ENCODE measurements at regions not wholly inside any gene's neighbourhood (a gene's known extent, or its start where the extent isn't known, plus 50 kb on each side); places are given as distances from the start of the nearest gene placed in this dataset.

DNA sequence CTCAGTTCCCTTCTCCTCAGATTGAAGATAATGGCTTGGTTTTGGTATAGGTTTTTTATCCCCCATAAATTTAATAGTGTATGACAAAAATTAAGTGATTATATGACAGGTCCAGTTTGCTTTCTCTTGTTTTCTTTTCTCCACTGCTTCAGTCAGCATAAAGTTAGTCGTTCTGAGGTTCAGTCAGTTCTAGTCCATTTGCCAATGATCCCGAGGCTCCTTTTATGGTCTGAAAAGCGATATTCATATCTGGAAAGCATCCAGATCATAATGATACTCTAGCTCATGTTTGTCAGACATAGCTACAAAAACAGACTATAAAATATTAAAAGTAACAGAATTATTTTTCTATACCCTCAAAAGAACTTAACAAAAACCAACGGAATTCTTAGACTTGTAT is 67.1 kb upstream of the SLC38A4 start:
- ChIA-PET POLR2A (no interaction called here), CTCF (no interaction called here)
- TF ChIP-seq, protein P1, sequence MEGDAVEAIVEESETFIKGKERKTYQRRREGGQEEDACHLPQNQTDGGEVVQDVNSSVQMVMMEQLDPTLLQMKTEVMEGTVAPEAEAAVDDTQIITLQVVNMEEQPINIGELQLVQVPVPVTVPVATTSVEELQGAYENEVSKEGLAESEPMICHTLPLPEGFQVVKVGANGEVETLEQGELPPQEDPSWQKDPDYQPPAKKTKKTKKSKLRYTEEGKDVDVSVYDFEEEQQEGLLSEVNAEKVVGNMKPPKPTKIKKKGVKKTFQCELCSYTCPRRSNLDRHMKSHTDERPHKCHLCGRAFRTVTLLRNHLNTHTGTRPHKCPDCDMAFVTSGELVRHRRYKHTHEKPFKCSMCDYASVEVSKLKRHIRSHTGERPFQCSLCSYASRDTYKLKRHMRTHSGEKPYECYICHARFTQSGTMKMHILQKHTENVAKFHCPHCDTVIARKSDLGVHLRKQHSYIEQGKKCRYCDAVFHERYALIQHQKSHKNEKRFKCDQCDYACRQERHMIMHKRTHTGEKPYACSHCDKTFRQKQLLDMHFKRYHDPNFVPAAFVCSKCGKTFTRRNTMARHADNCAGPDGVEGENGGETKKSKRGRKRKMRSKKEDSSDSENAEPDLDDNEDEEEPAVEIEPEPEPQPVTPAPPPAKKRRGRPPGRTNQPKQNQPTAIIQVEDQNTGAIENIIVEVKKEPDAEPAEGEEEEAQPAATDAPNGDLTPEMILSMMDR (IDR thresholded peaks at IDR 0.05; ENCODE audit: insufficient read depth, low read length, missing control alignments) = no peak
- no peak for DNase-seq (ENCODE audit: low read depth, low spot score)
- H3K4me3 ChIP-seq (ENCODE audit: low read depth, low read length) = no peak overlapping the region

DNA sequence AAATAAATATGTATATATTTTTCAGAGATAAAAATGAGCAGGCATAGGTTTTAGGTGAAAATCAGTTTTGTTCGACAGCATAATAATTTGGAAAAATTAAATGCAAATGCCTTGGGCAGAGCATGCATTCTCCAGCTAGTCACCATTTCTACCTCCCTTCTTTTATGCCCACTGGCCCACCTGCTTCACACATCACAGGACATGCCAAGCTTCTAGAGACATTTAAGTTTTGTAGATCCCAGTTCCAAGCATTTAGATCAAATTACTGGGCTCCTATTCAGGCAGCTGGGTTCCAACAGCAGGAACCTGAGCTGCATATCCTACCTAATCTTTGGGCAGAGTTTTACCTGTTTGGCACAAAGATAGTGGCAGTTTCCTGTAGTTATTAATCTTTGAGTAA is 67.6 kb upstream of the SLC38A4 start:
- H3K4me3 ChIP-seq (ENCODE audit: low read depth, low read length) = no peak overlapping the region
- TF ChIP-seq, protein P1 (IDR thresholded peaks at IDR 0.05; ENCODE audit: insufficient read depth, low read length, missing control alignments) = no peak
- DNase-seq (ENCODE audit: low read depth, low spot score) = no peak
- ChIA-PET POLR2A (interaction anchor here (0.8 kb wide), 1 partner anchor 11 kb away, joined by 3 read pairs; no protein-coding TSS in a partner anchor), CTCF (no interaction called here)

DNA sequence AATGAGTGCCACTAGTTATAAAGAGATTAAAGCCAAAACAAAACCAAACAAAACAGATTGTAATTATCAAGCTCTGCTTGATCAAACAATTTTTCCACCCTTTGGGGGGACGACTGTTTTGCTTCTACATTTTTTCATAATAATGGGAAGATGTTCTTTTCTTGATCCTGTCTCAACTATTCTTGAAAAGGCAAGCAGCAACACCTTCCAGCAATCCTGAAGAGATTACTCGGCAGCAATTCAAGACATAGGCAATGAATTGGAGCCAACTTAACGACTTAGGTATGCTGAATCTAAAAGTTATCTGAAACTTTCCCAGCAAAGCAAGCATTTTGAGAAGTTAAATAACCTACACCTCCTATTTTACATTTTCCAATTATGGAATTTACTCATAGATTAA is 69.9 kb upstream of the SLC38A4 start:
- no peak for DNase-seq (ENCODE audit: low read depth, low spot score)
- TF ChIP-seq, protein P1 (IDR thresholded peaks at IDR 0.05; ENCODE audit: insufficient read depth, low read length, missing control alignments) = no peak
- ChIA-PET CTCF (interaction anchor here (1.9 kb wide), 1 partner anchor 126 kb away, joined by 4 read pairs; no protein-coding TSS in a partner anchor), POLR2A (no interaction called here)
- H3K4me3 ChIP-seq (ENCODE audit: low read depth, low read length) = no peak overlapping the region

DNA sequence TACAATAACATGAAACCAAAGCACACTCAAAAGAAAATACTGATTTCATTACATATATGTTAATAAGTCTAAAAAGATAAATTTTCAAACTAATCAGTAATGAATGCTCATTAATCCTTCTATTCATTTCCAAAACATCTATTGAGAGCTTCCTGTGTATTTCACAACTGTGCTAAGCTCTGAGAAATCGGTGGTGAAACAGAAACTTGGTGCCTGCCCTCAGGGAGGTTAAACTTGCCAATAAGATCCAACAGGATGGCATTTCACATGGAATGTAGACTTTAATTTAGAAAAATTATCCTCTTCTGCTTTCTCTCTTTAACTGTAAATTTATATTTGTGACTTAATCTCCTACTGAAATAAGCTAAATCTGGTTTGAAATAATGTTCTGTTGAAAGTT is 70.9 kb upstream of the SLC38A4 start:
- H3K4me3 ChIP-seq (ENCODE audit: low read depth, low read length) = no peak overlapping the region
- DNase-seq (ENCODE audit: low read depth, low spot score) = no peak
- TF ChIP-seq, protein P1 (IDR thresholded peaks at IDR 0.05; ENCODE audit: insufficient read depth, low read length, missing control alignments) = no peak
- POLR2A ChIA-PET = no interaction called here
- CTCF ChIA-PET = interaction anchor here (1.2 kb wide), 1 partner anchor 10 kb away, joined by 5 read pairs; no protein-coding TSS in a partner anchor

DNA sequence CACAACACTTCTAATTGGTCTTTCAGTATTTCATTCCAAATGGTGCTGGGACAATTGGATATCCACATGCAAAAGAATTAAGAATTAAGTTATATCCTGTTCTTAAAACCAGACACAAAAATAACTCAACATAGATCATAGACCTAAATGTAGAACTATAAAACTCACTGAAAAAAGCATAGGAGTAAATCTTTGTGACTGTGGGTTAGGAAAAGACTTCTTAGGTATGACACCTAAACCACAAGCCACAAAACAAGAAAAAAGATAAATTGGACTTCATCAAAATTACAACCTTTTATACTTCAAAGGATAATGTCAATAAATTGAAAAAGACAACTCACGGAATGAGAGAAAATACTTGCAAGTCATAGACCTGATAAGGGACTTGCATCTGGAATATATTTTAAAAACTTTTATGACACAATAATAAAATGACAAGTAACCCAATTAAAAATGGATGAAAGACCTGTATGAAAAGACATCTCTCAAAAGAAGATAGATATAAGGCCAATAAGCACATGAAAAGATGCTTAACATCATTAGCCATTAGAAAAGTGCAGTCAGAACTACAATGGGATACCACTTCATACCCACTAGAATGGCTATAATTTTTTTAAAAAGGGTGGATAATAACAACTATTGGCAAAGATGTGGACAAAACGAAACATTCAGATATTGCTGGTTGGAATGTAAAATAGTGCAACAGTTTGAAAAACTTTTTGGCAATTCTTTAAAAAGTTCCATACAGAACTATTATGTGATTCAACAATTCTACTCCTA is 72.5 kb upstream of the SLC38A4 start:
- DNase-seq (ENCODE audit: low read depth, low spot score) = no peak
- no peak overlapping the region for H3K4me3 ChIP-seq (ENCODE audit: low read depth, low read length)
- TF ChIP-seq, protein P1 (IDR thresholded peaks at IDR 0.05; ENCODE audit: insufficient read depth, low read length, missing control alignments) = no peak
- ChIA-PET POLR2A (no interaction called here), CTCF (no interaction called here)

DNA sequence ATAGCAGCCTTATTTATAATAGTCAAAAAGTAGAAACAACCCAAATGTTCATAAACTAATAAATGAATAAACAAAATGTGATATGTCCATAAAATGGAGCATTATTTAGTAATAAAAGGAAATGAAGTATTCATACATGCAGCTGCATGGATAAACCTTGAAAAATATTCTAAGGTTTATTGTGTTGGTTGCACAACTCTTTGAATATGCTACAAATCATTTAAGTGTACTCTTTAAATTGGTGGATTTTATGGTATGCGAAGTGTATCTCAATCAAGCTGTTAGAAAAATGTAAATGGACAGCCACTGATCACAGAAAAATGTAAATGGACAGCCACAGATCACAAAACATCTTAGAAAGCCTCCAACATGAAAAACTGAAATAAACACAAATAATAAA is 73.2 kb upstream of the SLC38A4 start:
- CTCF ChIA-PET = no interaction called here
- POLR2A ChIA-PET = no interaction called here
- DNase-seq (ENCODE audit: low read depth, low spot score) = no peak
- no peak overlapping the region for H3K4me3 ChIP-seq (ENCODE audit: low read depth, low read length)
- TF ChIP-seq, protein P1 (IDR thresholded peaks at IDR 0.05; ENCODE audit: insufficient read depth, low read length, missing control alignments) = no peak

Data from AG04449 (cell line).